Mesodermal cell (in vitro differentiated cells): ENCODE measurements at regions not wholly inside any gene's neighbourhood (a gene's known extent, or its start where the extent isn't known, plus 50 kb on each side); places are given as distances from the start of the nearest gene placed in this dataset.
A peak's percentile ranks its signal among the peaks of the same experiment; 100 is the strongest.
"Not testable (repeated sequence)": the region's sequence is repeated elsewhere in the genome, so short reads cannot be mapped to it uniquely, and the experiment has no call there.

Experiments
- H3K27ac ChIP-seq: 2 replicates; pipeline ENCODE4 v1.7.0; 2013; ENCODE audit warnings: mild to moderate bottlenecking, low read depth, low read length, moderate library complexity; ENCODE audit not compliant: severe bottlenecking
- H3K36me3 ChIP-seq: 2 replicates; pipeline ENCODE4 v1.7.1; 2013; ENCODE audit warnings: mild to moderate bottlenecking, low read length, moderate library complexity; ENCODE audit not compliant: control insufficient read depth, insufficient read depth
- H3K4me1 ChIP-seq: one replicate; pipeline ENCODE4 v1.7.1; 2013; ENCODE audit warnings: mild to moderate bottlenecking, low read length; ENCODE audit not compliant: insufficient read depth, control insufficient read depth, poor library complexity, severe bottlenecking
- H3K4me3 ChIP-seq: 2 replicates; pipeline ENCODE4 v1.7.0; 2013; ENCODE audit warnings: low read length, control low read depth, mild to moderate bottlenecking; ENCODE audit not compliant: insufficient read depth, poor library complexity, severe bottlenecking; ENCODE audit errors: extremely low read depth
- H3K9me3 ChIP-seq: 2 replicates; pipeline ENCODE4 v1.7.1; 2013; ENCODE audit warnings: mild to moderate bottlenecking, low read length, moderate library complexity; ENCODE audit not compliant: control insufficient read depth
- WGBS, 2 experiments: methylation state at CpG; one replicate each; pipeline ENCODE4 v1.1.5; 2013; ENCODE audit warnings: missing lambda C conversion rate in 2 of 2; ENCODE audit not compliant: insufficient coverage in 2 of 2; 5-methylcytosine and 5-hydroxymethylcytosine counted together

DNA sequence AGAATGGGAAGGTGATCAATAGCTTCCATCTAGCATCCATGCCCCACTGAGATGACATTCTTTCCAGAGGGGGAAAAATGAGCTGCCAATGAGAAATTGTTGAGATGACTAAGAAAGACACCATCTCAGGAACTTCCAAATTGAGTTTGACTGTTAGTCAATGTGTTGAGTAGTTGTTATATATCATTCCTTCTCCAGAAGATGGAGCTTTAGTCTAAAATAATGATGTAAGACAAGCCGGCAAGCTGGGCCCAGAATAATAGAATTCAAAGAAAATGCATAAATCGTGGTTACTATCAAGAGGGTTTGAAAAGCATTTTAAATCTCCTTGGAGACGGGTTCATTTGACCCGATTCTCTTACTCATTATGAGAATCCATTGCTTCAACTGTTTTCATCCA lies 71.0 kb upstream of the ATF7IP2 start:
- Histone ChIP-seq H3K36me3 (no peaks in the 10 kb centered on the region), H3K9me3 (no peaks in the 10 kb centered on the region), H3K4me3 (no peak overlapping the region), H3K4me1 (no peaks in the 10 kb centered on the region), H3K27ac (no peak overlapping the region)
- WGBS, 2 experiments = 89 to 95% methylated on average over 4 of the region's 4 CpGs

DNA sequence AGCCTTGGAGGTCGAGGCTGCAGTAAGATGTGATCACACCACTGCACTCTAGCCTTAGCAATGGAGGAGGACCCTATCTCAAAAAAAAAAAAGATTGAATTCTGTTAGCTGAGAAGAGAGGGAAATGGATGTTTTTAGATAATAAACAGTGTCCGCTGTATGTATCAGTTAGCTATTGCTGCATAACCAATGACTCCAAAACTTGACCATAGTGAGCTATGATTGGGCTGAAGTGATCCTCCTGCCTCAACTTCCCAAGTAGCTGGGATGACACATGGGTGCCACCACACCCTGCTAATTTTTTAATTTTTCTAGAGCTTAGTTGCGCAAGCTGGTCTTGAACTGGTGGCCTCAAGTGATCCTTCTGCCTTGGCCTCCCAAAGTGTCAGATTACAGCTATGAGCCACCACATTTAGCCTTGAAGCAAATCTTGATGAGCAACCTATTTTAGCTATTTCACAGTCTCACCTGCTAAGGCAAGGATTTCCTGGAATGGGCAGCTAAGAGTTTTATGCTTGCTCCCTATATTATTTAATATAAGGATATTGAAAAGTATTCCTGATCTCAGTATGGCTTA lies 68.3 kb upstream of the ATF7IP2 start:
- Histone ChIP-seq H3K27ac (no peak overlapping the region), H3K4me3 (no peak overlapping the region), H3K36me3 (no peaks in the 10 kb centered on the region), H3K4me1 (no peaks in the 10 kb centered on the region), H3K9me3 (no peaks in the 10 kb centered on the region)
- 93 to 96% methylated on average over 3 of the region's 3 CpGs for WGBS, 2 experiments

- WGBS, 2 experiments = 85 to 88% methylated on average over 8 to 9 of the region's 11 CpGs
- no peak overlapping the region for H3K27ac ChIP-seq
- H3K4me3 ChIP-seq = no peak overlapping the region
- no peaks in the 10 kb centered on the region for H3K9me3 ChIP-seq
- H3K4me1 ChIP-seq = no peaks in the 10 kb centered on the region
- H3K36me3 ChIP-seq = no peaks in the 10 kb centered on the region
These were observed 66.9 kb upstream of the ATF7IP2 start for GRCh38 chr16:10318798-10319500.

DNA sequence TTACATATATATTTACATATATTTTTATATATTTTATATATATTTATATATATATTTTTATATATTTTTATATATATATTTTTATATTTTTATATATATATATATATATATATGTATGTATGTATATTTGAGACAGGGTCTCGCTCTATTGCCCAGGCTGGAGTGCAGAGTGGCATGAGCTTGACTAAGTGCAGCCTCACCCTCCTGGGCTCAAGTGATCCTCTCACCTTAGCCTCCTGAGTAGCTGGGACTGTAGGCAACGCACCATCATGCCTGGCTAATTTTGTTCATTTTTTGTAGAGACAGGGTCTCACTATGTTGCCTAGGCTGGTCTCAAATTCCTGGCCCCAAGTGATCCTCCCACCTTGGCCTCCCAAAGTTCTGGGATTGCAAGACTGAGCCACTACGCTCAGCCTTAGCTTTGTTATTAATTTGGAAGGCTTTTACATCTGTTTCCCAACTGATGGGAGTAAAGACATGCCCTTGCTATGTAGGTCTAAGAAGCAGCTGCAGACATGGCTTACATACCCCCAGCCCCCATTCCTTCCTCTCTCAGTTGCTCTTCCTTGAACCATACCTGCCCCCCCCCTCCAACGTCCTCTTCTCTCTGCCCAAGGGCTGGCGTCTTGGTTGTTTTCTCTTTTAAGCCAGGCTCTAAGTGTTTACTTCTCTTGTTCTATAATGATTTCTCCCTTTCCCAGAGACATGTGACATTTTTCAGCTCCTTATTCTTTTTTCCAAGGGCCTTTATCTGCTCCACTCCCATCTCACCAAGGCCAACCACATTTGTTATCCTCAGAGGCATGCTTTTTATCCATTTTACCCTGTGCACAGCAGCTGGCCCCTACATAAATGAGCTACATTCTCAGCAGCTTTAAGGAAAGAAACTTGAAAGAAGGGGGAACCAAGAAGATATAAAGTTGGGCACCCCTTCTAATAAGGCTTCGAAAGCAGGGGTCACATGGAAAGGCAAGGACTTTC lies 64.2 kb upstream of the ATF7IP2 start:
- 89 to 91% methylated on average over 5 to 6 of the region's 6 CpGs for WGBS, 2 experiments
- no peaks in the 10 kb centered on the region for H3K4me1 ChIP-seq
- H3K4me3 ChIP-seq = no peak overlapping the region
- H3K27ac ChIP-seq = peak overlapping the region; percentile 36
- no peaks in the 10 kb centered on the region for H3K9me3 ChIP-seq
- H3K36me3 ChIP-seq = no peaks in the 10 kb centered on the region

- WGBS, 2 experiments = 94 to 100% methylated on average over 2 to 5 of the region's 8 CpGs
- Histone ChIP-seq H3K4me3 (no peak overlapping the region), H3K36me3 (no peaks in the 10 kb centered on the region), H3K27ac (peak overlapping the region; percentile 45), H3K9me3 (no peaks in the 10 kb centered on the region), H3K4me1 (no peaks in the 10 kb centered on the region)
These were observed 62.9 kb upstream of the ATF7IP2 start for GRCh38 chr16:10322723-10323527.

- Histone ChIP-seq H3K4me1 (no peaks in the 10 kb centered on the region), H3K36me3 (no peaks in the 10 kb centered on the region), H3K4me3 (no peak overlapping the region), H3K9me3 (no peaks in the 10 kb centered on the region), H3K27ac (peak overlapping the region; percentile 45)
- WGBS, 2 experiments = 80% methylated on average over 1 of the region's 2 CpGs; no CpG with 5 or more reads in 1 of the 2 experiments
These were observed 62.4 kb upstream of the ATF7IP2 start for GRCh38 chr16:10323528-10323869.

- WGBS, 2 experiments = 83 to 100% methylated on average over 1 to 2 of the region's 2 CpGs
- no peaks in the 10 kb centered on the region for H3K36me3 ChIP-seq
- no peak overlapping the region for H3K4me3 ChIP-seq
- no peaks in the 10 kb centered on the region for H3K4me1 ChIP-seq
- no peak overlapping the region for H3K27ac ChIP-seq
- no peaks in the 10 kb centered on the region for H3K9me3 ChIP-seq
These were observed 61.7 kb upstream of the ATF7IP2 start for GRCh38 chr16:10324210-10324609.

DNA sequence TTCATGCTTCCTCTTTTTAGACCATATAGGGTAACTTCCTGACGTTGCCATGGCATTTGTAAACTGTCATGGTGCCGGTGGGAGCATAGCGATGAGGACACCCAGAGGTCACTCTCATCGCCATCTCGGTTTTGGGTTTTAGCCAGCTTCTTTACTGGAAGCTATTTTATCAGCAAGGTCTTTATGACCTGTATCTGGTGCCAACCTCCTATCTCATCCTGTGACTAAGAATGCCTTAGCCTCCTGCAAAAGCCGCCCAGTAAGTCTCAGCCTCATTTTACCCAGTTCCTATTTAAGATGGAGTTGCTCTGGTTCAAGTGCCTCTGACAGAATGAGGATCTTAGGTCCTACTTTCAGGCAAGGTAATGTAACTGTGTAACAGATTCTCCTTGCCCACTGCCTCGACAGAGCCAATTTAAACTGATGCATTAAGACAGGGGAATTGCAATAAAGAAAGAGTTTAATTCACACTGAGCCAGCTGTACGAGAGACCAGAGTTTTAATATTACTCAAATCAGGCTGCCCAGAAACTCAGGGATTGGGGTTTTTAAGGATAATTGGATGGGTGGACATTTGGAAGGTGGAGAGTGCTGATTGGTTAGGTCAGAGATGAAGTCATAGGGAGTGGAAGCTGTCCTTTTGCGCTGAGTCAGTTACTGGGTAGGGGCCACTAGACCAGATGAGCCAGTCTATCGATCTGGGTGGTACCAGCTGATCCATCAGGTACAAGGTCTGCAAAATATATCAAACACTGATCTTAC lies 59.9 kb upstream of the ATF7IP2 start:
- WGBS, 2 experiments = 90 to 94% methylated on average over 8 to 9 of the region's 10 CpGs
- Histone ChIP-seq H3K9me3 (no peaks in the 10 kb centered on the region), H3K27ac (no peak overlapping the region), H3K36me3 (no peaks in the 10 kb centered on the region), H3K4me1 (no peaks in the 10 kb centered on the region), H3K4me3 (no peak overlapping the region)

GRCh38 chr16:10326647-10327046 lies 59.2 kb upstream of the ATF7IP2 start:
- no peak overlapping the region for H3K27ac ChIP-seq
- no peak overlapping the region for H3K4me3 ChIP-seq
- 89 to 92% methylated on average over 2 to 3 of the region's 5 CpGs for WGBS, 2 experiments
- no peaks in the 10 kb centered on the region for H3K9me3 ChIP-seq
- no peaks in the 10 kb centered on the region for H3K36me3 ChIP-seq
- no peaks in the 10 kb centered on the region for H3K4me1 ChIP-seq

DNA sequence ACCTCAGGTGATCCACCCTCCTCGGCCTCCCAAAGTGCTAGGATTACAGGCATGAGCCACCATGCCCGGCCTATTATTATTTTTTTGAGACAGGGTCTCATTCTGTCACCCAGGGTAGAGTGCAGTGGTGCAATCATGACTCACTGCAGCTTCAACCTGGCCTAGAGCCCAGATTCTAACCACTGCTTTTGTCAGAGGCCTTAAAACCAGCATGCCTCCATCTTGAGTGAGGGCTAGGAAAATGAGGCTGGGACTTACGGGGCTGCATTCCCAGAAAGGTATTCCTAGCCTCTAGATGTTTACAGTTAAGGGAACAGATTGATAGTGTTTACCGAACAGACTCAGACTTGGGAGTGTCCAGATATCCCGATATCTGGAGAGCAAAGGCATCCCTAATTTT lies 57.6 kb upstream of the ATF7IP2 start:
- H3K9me3 ChIP-seq, H3K4me3 ChIP-seq, H3K4me1 ChIP-seq, H3K36me3 ChIP-seq, H3K27ac ChIP-seq: not testable (repeated sequence)
- WGBS, 2 experiments = 86 to 94% methylated on average over 4 to 5 of the region's 5 CpGs
